NCI-H2196 (cell line): ENCODE measurements at regions not wholly inside any gene's neighbourhood (a gene's known extent, or its start where the extent isn't known, plus 50 kb on each side); places are given as distances from the start of the nearest gene placed in this dataset.

ENCODE experiments used
- DNase-seq: peaks from one replicate; lab custom pipeline; 2025; ENCODE audit not compliant: unreplicated experiment; lab: John Stamatoyannopoulos, UW

DNA sequence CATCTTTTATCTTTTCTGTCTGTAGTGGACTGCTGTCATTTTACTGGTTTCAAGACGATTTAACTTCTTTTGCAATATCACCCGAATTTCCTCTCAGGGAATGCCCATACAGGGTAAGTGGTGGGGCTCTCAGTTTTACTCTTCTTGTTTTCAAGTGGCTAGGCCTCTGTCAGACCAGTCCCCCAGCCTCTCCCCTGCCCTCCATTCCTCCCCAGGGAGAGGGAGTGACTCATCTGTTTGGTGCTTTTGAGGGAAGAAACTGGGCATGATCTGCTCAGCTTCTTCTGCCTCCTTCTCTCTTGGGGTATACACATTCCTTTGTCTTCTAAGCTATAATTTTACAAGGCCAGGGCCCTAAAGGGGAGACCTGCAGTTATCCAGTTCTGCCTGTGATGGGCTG, 332.0 kb downstream of the CBLN1 start:
- no peak for DNase-seq

DNA sequence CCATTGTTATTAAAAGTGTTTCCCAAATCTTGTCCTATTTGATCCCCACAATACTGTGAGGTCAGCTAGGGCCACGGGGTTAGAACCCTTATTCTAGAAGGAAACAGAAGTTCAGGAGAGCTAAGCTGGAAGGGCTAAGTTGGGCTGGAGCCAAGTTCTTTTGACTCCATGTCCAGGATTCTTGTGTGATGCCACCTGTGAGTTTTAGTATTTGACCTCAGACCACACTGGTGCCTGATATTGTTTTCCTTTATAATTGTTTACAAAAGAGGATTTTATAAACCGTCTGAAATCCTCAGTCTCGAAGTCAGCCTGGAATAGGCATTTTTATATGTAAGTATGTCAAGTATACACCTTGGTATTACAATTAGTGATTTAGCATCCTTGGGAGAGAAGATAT, 332.7 kb downstream of the CBLN1 start:
- DNase-seq, result no peak

DNA sequence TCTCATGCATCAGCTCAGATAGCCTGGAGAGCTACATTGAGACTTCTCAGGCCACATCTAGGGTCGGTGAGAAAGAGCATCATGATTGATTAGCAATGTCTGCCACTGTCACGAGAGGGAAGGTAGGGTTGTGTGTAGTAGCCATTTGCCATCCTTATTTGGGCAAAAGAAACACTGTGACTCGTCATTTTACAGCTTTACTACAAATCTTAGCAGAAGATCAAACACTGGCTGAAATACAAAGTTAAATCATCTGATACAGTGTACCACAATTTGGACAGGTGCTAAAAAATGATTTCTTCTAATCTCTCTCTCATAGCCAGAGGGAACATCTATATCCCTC, 334.3 kb downstream of the CBLN1 start:
- no peak for DNase-seq

DNA sequence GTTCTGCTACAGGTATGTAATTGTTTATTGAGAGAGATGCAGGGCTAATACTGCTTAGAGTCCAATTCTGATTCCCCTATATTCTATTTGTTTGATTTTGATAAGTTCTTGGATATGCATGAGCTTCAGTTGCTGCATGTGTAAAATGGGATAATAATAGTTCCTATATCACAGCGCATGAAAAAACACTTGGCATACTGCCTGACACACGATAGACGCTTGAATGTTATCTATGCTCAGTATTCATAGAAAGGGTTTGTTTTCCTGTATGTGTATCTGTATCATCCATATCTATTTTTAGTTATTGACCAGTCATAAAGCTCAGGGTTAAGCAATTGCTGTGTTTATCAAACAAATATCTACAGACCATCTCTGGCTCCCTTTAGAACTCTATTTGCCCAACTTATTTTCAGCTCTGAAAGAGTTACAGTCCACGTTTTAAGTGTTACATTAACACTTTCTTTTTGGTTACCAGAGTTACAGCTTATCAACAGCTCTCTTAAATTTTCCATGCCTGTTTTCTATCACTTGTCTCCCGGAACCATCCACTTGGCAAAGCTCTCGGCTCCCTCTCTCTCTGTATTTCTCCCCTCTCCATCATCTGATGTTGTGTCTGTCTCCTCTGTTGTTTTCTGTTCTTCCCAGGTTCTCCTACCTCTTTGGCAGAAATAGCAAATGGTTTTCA, 334.8 kb downstream of the CBLN1 start:
- DNase-seq, result no peak

DNA sequence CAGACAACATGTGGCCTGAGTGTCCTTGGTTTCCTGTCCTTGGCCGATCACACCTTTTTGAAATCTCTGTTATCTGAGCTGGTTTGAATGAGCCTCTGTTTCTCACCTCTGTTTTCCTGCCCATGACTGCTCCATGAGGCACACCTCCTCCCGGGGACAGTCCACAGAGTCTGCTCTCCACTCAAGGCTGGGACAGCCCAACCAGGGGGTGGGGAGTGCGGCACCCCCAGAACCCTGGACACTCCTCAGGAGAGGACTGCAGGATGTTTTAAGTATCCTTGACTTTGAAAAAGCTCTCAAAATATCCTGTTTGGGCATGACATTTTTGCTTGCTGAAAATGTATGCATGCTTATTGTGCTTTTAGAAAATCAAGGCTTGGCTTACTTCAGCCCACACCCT, 333.0 kb upstream of the N4BP1 start:
- DNase-seq, result no peak

DNA sequence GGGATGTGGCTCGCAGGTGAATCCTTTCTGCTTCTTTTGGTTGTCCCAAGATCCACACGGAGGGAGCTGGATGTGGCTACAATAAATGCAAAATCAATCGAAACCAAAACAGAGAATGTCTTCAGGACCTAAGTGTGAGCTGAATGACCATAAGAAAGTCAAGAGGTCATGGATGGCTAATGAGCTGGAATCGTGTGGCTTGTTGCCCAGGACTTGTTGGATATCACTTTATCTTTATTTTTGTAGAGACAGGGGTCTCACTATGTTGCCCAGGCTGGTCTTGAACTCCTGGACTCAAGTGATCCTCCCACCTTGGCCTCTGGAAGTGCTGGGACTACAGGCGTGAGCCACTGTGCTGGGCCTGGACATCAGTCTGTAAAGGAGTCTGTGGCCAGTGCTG, 326.8 kb upstream of the N4BP1 start:
- DNase-seq, result no peak

DNA sequence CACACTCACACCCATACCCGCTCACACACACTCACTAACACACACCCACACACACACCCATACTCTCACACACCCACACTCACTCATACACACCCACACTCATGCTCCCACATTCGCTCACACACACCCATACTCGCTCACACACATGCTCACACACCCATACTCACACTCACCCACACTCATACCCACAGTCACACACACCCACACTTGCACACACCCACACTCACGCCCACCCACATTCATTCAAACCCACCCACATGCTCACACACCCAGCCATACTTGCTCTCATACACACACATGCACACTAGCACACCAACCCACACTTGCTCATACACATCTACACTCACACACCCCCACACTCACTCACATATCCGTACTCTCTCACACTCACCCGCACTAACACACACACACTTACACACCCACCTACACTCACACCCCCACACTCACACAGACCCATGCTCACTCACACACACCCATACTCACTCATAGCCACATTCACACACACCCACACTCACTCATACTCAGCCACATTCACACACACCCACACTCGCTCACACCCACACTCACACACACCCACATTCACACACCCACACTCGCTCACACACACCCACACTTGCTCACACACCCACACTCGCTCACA, 322.4 kb upstream of the N4BP1 start:
- no peak for DNase-seq

DNA sequence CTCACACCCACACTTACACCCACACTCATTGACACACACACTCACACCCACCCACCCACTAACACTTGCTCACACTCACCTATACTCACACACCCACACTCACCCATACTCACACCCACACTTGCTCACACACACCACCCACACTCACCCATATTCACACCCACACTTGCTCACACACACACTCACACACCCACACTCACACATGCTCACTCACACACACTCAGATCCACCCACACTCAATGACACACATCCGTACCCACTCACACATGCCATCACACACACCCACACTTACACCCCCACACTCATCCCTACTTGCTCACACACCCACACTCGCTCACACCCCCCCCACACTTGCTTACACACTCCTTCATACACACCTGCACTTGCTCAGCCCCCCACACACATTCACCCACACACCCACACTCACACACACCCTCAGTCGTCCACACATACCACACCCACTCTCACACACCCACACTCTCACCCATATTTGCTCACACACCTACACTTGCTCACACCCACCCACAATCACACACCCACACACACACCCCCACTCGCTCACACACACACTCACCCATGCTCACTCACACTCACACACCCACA, 321.1 kb upstream of the N4BP1 start:
- DNase-seq, result no peak

DNA sequence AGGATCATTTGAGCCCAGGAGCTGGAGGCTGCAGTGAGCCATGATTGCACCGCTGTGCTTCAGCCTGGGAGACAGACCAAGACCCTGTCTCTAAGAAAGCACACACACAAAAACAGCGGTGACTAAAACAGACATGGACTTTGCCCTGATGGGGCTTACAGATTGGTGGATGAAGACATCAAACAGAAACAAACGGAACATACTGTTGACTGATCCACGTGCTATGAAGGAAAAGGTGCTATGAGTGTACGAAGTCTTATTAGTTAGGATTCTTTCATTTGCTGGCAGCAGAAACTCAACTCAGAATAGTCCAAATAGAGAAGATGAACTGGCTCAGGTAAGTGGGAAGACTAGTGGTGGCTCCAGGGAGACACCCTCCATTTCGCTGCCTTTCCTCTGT, 309.8 kb upstream of the N4BP1 start:
- DNase-seq, result no peak

DNA sequence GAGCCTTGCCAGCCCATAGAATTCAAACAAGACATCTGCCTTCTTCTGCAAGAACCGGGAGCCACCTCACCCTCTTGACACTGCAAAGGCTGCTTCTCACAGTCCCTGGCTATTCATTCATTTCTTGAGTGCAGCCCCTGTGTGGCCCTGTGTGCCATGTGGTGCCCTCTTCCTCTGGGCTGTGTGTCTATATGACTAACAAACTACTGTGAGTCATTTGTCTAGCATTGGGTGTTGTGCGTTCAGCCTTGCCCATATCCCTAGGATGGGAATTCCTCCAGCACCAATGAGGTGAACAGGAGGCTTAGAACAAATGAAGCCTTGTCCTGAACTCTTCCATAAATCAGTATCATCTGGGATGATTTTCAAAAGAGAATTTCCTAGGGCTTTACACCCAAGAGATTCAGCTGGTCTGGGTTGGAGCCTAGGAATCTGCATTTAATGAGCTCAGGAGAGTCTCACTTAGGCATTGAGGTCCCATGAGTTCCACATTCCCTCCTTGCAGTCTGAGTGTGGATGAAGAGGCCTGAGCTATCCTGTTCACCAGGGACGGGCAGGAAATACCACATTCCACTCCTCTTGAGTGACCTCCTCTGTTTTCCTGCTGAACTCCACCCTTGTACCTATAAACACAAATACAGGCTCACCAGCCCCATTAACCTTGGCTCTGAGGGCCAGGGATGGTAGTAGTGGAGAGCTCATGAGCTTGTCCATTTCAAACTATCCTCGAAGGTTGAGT, 308.7 kb upstream of the N4BP1 start:
- no peak for DNase-seq

DNA sequence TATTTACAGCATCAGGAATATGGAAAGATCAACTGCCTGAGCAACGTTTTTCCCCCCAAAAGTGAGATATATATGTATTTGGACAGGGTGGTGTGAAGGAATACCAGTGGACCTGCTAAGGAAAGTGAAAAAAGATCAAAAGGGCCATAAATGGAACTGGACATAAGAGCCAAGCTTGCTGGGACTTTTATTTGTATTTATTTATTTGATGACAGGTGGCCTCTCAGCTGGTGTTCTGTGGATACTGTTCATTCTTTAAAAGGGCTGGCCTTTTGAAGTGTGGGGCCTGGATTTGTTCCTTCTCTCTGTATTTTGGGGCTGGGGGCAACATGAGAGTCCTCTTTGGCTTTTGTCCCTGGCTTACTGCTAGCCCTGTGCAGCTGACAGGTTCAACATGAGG, 306.6 kb upstream of the N4BP1 start:
- DNase-seq, result no peak

DNA sequence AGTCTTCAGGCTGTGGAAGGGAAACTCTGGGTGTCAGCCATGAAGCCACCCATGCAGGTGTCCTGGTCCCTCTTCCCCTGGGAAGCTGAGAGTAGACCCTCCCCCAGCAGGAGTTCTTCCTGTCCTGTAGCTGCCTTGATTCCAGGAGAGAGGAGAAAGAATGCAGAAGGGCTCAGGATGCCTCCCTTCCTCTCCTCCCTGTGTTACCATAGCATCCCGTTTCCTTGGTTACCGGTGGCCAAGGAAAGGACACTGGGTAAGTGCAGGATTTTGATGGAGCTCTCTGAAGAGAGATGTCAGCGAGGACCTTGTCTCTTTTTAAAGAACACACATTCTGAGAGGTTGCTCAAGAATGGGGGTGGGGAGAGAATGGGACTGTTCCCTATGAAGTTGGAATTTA, 304.1 kb upstream of the N4BP1 start:
- no peak for DNase-seq

DNA sequence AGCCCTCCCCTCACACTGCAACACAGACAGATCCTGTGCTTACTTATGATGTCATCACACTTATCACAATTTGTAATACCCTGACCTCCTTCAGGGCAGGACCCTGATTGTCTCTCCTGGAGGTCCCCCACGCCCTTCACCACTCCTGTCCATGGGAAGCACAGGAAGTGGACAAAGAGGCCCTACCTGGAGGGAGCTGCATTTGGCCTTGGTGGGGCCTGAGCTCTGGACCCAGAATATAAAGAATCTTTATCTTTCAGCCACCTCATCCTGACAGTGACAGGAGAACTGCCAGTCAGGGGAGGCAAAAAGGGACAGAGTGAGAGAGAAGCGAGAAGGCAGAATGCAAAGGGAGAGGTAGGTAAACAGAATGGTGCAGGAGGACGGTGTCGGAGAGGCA, 303.4 kb upstream of the N4BP1 start:
- no peak for DNase-seq

DNA sequence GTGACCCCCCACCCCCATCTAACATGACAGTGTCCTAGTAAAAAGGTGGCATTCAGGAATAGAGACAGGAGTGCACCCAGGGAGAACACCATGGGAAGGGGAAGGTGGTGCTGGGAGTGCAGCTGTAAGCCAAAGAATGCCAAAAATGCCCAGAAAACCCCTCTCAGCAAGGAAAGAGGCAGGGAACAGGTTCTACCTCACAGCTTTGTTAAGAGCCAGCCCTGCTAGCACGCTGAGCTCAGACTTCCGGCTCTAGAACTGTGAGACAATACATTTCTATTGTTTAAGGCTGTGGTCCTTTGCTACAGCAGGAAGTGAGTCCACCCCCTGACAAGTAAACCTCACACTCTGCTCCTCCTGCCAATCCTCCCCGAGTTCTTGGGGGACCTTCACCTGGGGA, 302.4 kb upstream of the N4BP1 start:
- DNase-seq, result no peak

DNA sequence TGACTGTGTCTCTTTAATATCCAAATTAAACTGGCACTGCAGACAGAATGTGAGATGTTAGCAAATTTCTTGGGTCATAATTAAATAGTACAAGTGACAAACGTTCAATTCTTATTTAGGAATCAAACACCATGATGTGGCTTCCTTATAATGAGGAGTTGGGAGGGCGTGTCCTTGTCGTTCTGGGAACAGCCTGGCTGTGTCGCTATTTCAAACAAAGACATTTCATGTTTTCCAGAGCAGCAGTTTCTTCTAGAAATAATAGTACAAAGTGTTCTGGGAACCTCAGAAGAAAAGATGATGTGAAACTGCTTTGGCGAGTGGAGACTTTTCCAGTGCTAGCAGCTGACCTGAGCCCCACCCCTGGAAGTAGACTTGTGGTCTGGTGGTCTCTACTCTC, 301.7 kb upstream of the N4BP1 start:
- DNase-seq, result no peak

DNA sequence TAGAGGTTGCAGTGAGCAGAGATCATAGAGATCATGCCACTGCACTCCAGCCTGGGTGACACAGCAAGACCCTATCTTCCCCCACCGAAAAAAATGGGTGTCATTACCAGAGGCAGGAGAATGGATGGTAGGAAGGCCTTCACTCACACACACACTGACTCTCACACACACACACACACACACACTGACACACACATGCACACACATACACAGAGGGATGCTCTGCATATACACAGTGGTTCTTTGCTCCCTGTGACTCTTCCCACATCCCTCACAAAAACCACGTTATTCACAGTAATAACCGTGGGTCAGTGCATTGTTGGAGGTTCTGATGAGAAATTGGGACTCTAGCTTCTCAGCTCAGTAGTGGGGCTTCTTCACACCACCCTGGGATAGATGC, 300.2 kb upstream of the N4BP1 start:
- no peak for DNase-seq

DNA sequence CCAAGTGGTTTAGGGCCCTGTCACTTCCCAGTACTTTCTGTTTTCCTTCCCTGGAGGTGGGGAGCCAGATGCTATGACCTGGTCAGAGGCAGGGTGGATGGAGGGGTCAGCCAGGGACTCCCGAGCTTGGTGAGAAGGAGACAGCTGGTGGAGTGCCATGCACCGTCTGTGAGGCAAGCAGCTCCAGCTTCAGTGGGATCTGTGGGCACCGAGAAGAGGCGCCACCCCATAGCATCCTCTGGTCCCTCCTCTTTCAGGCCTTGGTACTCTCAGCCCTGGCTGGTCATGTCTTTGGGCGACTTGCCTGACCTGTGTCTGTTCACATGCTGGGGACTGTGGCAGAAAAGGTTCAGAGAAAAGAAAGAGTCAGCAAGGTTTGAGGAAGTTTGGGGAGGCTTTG, 299.3 kb upstream of the N4BP1 start:
- DNase-seq, result no peak

DNA sequence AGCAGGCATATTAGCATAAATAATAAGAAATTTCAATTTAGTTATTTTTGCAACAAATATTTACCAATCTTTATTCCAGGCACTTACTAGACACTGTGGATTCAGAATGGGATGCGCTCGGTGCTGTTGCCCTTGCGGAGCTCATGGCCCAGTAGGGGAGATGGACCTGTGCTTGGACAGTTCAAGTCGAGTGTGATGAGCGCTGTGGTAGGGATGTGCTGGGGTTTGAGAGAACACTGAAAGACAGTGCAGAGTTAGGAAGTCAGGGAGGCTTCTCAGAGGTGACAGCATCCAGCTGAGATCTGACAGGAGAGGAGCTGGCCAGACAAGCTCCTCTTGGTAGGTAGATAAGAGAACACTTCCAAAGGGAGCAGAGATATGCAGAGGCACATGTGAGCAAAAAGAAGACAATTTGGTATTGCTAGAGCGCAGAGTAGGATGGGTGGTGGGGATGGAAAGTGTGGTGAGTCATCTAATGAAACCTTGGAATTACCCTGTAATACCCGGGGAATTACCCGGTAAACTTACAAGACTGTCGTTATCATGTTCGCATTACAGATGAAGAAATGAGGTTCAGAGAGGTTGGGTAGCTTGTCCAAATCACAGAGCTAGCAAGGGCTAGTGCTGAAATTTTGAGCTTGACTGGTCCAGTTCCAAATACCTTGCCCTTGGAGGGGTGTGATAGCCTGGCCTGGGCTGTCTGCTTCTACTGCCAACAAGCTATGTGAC, 298.1 kb upstream of the N4BP1 start:
- DNase-seq, result no peak

DNA sequence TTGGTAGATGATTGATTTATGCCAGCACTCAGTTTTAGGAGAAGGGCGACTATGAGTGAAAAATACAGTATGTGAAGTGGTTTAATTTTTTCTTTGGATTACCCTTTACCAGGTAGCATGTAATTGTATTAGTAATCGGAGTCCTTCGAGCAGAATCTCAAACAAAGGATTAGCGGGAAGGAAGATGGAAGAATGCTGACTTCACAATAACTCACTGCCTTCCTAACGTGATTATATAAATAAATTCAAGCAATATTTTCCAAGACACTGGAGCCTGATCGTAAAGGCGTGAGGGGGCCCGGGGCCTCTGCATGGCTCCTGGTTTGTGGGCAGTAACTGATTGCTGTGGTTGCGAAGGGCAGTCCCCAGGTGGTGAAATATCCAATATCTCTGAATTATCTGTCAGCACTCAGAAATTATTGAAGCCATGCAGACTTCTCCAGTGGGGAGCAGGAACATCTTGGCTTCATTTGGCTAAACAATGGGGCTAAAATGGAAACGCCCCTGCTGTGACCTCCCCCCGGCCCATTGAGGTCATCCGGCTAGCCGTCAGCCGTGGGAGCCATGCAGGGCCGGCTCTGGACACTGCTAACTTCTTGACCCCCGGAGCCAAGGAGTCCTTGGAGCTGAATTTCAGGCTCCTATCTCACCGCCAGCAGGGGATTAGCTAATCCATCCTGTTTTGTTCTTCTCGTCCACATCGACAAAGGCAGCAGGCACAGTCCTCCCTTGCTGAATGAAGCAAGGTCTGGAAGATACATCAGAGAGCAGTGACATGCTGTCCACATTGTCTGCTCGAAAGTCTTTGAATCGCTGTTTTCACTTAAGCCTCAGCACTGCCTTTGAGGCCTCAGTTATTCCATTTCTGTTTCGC, 295.9 kb upstream of the N4BP1 start:
- no peak for DNase-seq

DNA sequence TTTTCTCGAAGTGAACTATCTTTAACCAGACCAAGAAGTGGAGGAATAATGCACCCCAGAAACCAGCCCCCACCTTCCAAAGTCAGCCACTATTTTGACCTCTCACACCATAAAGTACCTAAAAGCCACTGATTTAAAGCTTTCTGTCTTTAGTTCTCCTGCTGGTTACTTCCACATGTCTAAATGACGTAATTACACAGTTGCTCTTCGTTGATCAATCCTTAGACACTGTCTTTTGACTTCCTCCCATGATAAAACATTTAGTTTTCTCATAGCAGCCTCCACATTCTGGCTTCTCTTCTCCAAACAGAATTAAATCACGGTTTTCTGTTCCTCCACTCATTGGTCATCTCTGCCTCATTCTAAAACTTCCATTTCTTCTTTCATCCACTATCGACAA, 294.4 kb upstream of the N4BP1 start:
- DNase-seq, result no peak

DNA sequence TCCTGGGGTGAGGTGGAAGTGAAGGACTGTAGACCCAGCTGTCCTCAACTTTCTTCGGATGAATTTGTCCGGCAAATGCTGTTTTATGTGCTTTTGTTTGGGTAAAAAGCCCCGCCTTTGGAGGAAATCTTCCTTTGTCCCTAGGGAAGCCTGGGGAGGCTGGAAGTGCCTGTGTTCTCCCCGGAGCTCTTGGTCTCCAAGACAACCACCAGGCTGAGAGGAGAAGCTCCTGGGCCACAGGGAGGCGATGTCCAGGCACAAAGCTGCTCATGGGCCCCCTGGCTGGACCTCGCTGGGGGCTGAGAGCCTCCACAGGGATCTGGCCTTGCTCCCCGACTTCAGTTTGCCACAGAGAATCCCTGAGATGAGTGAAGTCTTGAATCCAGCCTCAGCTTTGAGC, 293.1 kb upstream of the N4BP1 start:
- no peak for DNase-seq
